HCT116 (cell line): ENCODE measurements at regions not wholly inside any gene's neighbourhood (a gene's known extent, or its start where the extent isn't known, plus 50 kb on each side); places are given as distances from the start of the nearest gene placed in this dataset.

Experiments
- ATAC-seq: fragments of 200-7000 bp; cut with Tn5 transposase; 2 replicates; pipeline ENCODE4 v1.9.1; 2020; ENCODE audit warnings: mild to moderate bottlenecking, moderate library complexity
- BruUV-seq: library from RNA; stranded (reverse); fragments of 400-500 nt; replicated peaks from 2 replicates; lab custom pipeline; 2021; lab: Mats Ljungman, UMichigan
- CTCF ChIA-PET: fragments of 300-600 bp; sonication (Branson Sonifier 250); formaldehyde crosslinking; loops from one replicate; lab custom pipeline; 2021; ENCODE audit warnings: antibody characterized with exemption; lab: Charles Lee
- POLR2A ChIA-PET: fragments of 300-600, 350-600 bp; sonication (Branson Sonifier 250); formaldehyde crosslinking; loops from one replicate; lab custom pipeline; 2021; ENCODE audit warnings: antibody characterized with exemption; lab: Charles Lee
- RAD21 ChIA-PET, 2 experiments: fragments of 300-600 bp; sonication (Branson Sonifier 250); formaldehyde crosslinking; loops; one replicate each; lab custom pipeline; 2023; ENCODE audit warnings: low total read pairs in 2 of 2; ENCODE audit not compliant: uncharacterized antibody in 2 of 2, unreplicated experiment in 2 of 2, low non-redundant PET in 1 of 2; lab: Charles Lee
- DNase-seq: peaks from one replicate; pipeline ENCODE4 v3.0.0-alpha.2; 2010; ENCODE audit warnings: low read depth, low spot score
- H2AFZ ChIP-seq: fragments of 200-600 bp; shearing (Covaris generic), sonication (generic); 2 replicates; pipeline ENCODE4 v1.6.1; 2017; ENCODE audit warnings: low read depth, mixed run types, mixed read lengths, antibody characterized with exemption, low read length; ENCODE audit not compliant: poor library complexity, severe bottlenecking
- H3K27ac ChIP-seq: 2 replicates; pipeline ENCODE4 v1.5.1; 2012; ENCODE audit warnings: low read depth, low read length
- H3K27me3 ChIP-seq: fragments of 200-600 bp; sonication (generic); 2 replicates; pipeline ENCODE4 v1.6.1; 2016; ENCODE audit warnings: mixed run types, low read length, mixed read lengths; ENCODE audit not compliant: insufficient read depth
- H3K36me3 ChIP-seq, 2 experiments: fragments of 200-500 bp in 1 of 2; fragments of 200-600 bp in 1 of 2; sonication (Bioruptor generic) in 1 of 2; sonication (generic) in 1 of 2; 2 replicates each; pipeline versions ENCODE4 v1.5.1 to v1.6.1; 2014 to 2016; ENCODE audit warnings: low read length in 2 of 2, inconsistent platforms in 1 of 2, mixed read lengths in 1 of 2, mixed run types in 1 of 2; ENCODE audit not compliant: insufficient read depth in 2 of 2, control insufficient read depth in 1 of 2
- H3K4me1 ChIP-seq, 2 experiments: fragments of 200-600 bp in 1 of 2; sonication (generic) in 1 of 2; 2 replicates each; pipeline versions ENCODE4 v1.5.1 to v1.6.1; 2012 to 2017; ENCODE audit warnings: low read length in 2 of 2, inconsistent platforms in 1 of 2, mild to moderate bottlenecking in 1 of 2, mixed read lengths in 1 of 2, mixed run types in 1 of 2, moderate library complexity in 1 of 2; ENCODE audit not compliant: insufficient read depth in 2 of 2, control insufficient read depth in 1 of 2
- H3K4me2 ChIP-seq: fragments of 200-600 bp; sonication (generic); 2 replicates; pipeline ENCODE4 v1.6.1; 2017; ENCODE audit warnings: mixed run types, low read length, mixed read lengths
- H3K4me3 ChIP-seq, 2 experiments: fragments of 200-600 bp in 1 of 2; sonication (generic) in 1 of 2; replicated peaks in 1 of 2; 2 replicates each; pipeline ENCODE4 v1.5.1; 2011 to 2016; ENCODE audit warnings: low read length in 2 of 2, control low read depth in 1 of 2, low read depth in 1 of 2, mild to moderate bottlenecking in 1 of 2, mixed read lengths in 1 of 2, mixed run types in 1 of 2
- H3K79me2 ChIP-seq: fragments of 200-600 bp; sonication (generic); 2 replicates; pipeline ENCODE4 v1.6.1; 2017; ENCODE audit warnings: mild to moderate bottlenecking, mixed run types, low read length, moderate library complexity, mixed read lengths; ENCODE audit not compliant: insufficient read depth
- H3K9ac ChIP-seq: fragments of 200-600 bp; sonication (generic); 2 replicates; pipeline ENCODE4 v1.6.1; 2016; ENCODE audit warnings: low read length, mixed read lengths
- H3K9me2 ChIP-seq: fragments of 200-600 bp; sonication (generic), shearing (Covaris generic); 2 replicates; pipeline ENCODE4 v1.6.1; 2017; ENCODE audit warnings: mixed run types, mild to moderate bottlenecking, moderate library complexity; ENCODE audit not compliant: insufficient read depth
- H3K9me3 ChIP-seq, 2 experiments: fragments of 200-500 bp in 1 of 2; fragments of 200-600 bp in 1 of 2; sonication (Bioruptor generic) in 1 of 2; sonication (generic) in 1 of 2; 2 replicates each; pipeline ENCODE4 v1.6.1; 2014 to 2017; ENCODE audit warnings: low read length in 2 of 2, mixed read lengths in 2 of 2, inconsistent platforms in 1 of 2, low read depth in 1 of 2, mild to moderate bottlenecking in 1 of 2, mixed run types in 1 of 2, moderate library complexity in 1 of 2; ENCODE audit not compliant: control insufficient read depth in 1 of 2, insufficient read depth in 1 of 2
- H4K20me1 ChIP-seq: fragments of 200-600 bp; sonication (generic), shearing (Covaris generic); 2 replicates; pipeline ENCODE4 v1.6.1; 2017; ENCODE audit warnings: mixed run types, mild to moderate bottlenecking, moderate library complexity; ENCODE audit not compliant: insufficient read depth
- SP1 ChIP-seq: IDR thresholded peaks from 2 replicates; pipeline ENCODE4 v1.6.1; 2012; ENCODE audit warnings: low read depth
- intact Hi-C: fragments of 100-400 bp; cut with micrococcal nuclease; formaldehyde crosslinking; loops from 2 replicates; pipeline ENCODE4 v1.10.0; 2022
- TF ChIP-seq, protein P1 (sequence below): IDR thresholded peaks from 2 replicates; pipeline ENCODE4 v1.6.1; 2012; ENCODE audit warnings: low read depth
- TF ChIP-seq, protein P2 (sequence below), 3 experiments: fragments of 200-600 bp in 1 of 3; sonication (generic) in 1 of 3; IDR thresholded peaks in 2 of 3; conservative IDR thresholded peaks in 1 of 3; 2 replicates each; pipeline ENCODE4 v1.5.1; 2012 to 2017; ENCODE audit warnings: low read depth in 2 of 3, low read length in 2 of 3, antibody characterized with exemption in 1 of 3, borderline replicate concordance in 1 of 3, control low read depth in 1 of 3, mild to moderate bottlenecking in 1 of 3, mixed read lengths in 1 of 3, mixed run types in 1 of 3, moderate library complexity in 1 of 3; ENCODE audit not compliant: insufficient read depth in 1 of 3

DNA sequence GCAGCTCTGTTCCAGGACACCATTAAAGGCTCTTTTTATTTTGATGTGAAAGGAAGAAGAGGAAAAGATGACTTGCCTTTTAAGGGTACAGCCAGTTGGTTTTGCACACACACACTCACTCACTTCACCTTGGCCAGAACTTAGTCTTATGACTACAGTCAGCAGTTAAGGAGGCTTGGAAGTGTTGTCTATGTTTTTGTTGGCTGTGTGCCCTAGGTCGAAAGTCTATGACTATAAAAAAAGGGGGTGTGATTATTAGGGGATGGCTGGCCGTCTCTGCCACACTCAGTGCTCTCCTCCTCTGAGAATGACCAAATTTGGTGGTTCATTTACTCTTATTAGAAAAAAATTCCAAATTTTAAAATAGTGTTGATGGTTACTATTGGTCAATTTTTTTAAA lies 139.5 kb upstream of the OTX2 start:
- H3K4me2 ChIP-seq, result no peak overlapping the region
- H3K27me3 ChIP-seq, result peaks cover 65% of the 10 kb centered on the region
- H3K9me2 ChIP-seq, result no peaks in the 10 kb centered on the region
- DNase-seq, result no peak
- no peak for TF ChIP-seq SP1
- TF ChIP-seq, protein P1, sequence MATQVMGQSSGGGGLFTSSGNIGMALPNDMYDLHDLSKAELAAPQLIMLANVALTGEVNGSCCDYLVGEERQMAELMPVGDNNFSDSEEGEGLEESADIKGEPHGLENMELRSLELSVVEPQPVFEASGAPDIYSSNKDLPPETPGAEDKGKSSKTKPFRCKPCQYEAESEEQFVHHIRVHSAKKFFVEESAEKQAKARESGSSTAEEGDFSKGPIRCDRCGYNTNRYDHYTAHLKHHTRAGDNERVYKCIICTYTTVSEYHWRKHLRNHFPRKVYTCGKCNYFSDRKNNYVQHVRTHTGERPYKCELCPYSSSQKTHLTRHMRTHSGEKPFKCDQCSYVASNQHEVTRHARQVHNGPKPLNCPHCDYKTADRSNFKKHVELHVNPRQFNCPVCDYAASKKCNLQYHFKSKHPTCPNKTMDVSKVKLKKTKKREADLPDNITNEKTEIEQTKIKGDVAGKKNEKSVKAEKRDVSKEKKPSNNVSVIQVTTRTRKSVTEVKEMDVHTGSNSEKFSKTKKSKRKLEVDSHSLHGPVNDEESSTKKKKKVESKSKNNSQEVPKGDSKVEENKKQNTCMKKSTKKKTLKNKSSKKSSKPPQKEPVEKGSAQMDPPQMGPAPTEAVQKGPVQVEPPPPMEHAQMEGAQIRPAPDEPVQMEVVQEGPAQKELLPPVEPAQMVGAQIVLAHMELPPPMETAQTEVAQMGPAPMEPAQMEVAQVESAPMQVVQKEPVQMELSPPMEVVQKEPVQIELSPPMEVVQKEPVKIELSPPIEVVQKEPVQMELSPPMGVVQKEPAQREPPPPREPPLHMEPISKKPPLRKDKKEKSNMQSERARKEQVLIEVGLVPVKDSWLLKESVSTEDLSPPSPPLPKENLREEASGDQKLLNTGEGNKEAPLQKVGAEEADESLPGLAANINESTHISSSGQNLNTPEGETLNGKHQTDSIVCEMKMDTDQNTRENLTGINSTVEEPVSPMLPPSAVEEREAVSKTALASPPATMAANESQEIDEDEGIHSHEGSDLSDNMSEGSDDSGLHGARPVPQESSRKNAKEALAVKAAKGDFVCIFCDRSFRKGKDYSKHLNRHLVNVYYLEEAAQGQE, result no peak
- TF ChIP-seq, protein P2, sequence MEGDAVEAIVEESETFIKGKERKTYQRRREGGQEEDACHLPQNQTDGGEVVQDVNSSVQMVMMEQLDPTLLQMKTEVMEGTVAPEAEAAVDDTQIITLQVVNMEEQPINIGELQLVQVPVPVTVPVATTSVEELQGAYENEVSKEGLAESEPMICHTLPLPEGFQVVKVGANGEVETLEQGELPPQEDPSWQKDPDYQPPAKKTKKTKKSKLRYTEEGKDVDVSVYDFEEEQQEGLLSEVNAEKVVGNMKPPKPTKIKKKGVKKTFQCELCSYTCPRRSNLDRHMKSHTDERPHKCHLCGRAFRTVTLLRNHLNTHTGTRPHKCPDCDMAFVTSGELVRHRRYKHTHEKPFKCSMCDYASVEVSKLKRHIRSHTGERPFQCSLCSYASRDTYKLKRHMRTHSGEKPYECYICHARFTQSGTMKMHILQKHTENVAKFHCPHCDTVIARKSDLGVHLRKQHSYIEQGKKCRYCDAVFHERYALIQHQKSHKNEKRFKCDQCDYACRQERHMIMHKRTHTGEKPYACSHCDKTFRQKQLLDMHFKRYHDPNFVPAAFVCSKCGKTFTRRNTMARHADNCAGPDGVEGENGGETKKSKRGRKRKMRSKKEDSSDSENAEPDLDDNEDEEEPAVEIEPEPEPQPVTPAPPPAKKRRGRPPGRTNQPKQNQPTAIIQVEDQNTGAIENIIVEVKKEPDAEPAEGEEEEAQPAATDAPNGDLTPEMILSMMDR (IDR thresholded peaks at IDR 0.05 in 2 of 3, conservative IDR thresholded peaks at IDR 0.05 in 1 of 3; ENCODE audit: borderline replicate concordance in 1 of 3, insufficient read depth in 1 of 3, low read depth in 2 of 3, low read length in 2 of 3), result no peak
- no peaks in the 10 kb centered on the region for H3K9me3 ChIP-seq
- no peaks in the 10 kb centered on the region for H3K36me3 ChIP-seq
- ChIA-PET CTCF (no interaction called here), POLR2A (no interaction called here), RAD21 (no interaction called here)
- H3K4me3 ChIP-seq, result no peak overlapping the region
- BruUV-seq, result no TSS peak
- no peaks in the 10 kb centered on the region for H3K79me2 ChIP-seq
- H3K4me1 ChIP-seq, result peaks cover 0 to 6% of the 10 kb centered on the region in 2 experiments; a peak in 1 of 4 replicates
- H3K27ac ChIP-seq, result no peak overlapping the region
- H3K9ac ChIP-seq, result no peak overlapping the region
- intact Hi-C loops, result loop anchor here (10.0 kb wide), 1 partner anchor 225 kb away; no protein-coding TSS in a partner anchor
- H2AFZ ChIP-seq, result no peak overlapping the region
- no peaks in the 10 kb centered on the region for H4K20me1 ChIP-seq
- no peak for ATAC-seq
